ENCODE measurements at regions not wholly inside any gene's neighbourhood (a gene's known extent, or its start where the extent isn't known, plus 50 kb on each side); places are given as distances from the start of the nearest gene placed in this dataset.

GRCh38 chr2:52000151-52000855 is 968.4 kb upstream of the NRXN1 start:
- Histone ChIP-seq H3K4me1 (no peaks in the 10 kb centered on the region), H3K9me3 (no peaks in the 10 kb centered on the region), H3K27me3 (ENCODE audit: insufficient read depth in 3 of 3, low read length in 2 of 3) (no peaks in the 10 kb centered on the region), H3K36me3 (ENCODE audit: insufficient read depth in 1 of 2, low read depth in 1 of 2) (no peaks in the 10 kb centered on the region), H3K27ac (no peak overlapping the region), H3K4me3 (no peak overlapping the region)
- no peak for ATAC-seq
- no peak for DNase-seq
- 88 to 89% (median 89%) methylated on average over 2 of the region's 2 CpGs for WGBS, 3 donors
- TF ChIP-seq CTCF (IDR thresholded peaks at IDR 0.05), result no peak
- intact Hi-C loops (cut with DNase I), result no loop called here

GRCh38 chr2:51998890-51999289 is 967.0 kb upstream of the NRXN1 start:
- no peaks in the 10 kb centered on the region for H3K9me3 ChIP-seq
- 86 to 93% (median 89%) methylated on average over 3 of the region's 3 CpGs for WGBS, 3 donors
- no peaks in the 10 kb centered on the region for H3K4me1 ChIP-seq
- ATAC-seq (no peak), DNase-seq (peak in 1 of 2 donors; percentile 6)
- no peaks in the 10 kb centered on the region for H3K36me3 ChIP-seq (ENCODE audit: insufficient read depth in 1 of 2, low read depth in 1 of 2)
- intact Hi-C loops (cut with DNase I), result no loop called here
- TF ChIP-seq CTCF (IDR thresholded peaks at IDR 0.05), result no peak
- no peaks in the 10 kb centered on the region for H3K27me3 ChIP-seq (ENCODE audit: insufficient read depth in 3 of 3, low read length in 2 of 3)
- no peak overlapping the region for H3K4me3 ChIP-seq
- H3K27ac ChIP-seq, result no peak overlapping the region

GRCh38 chr2:51997571-51997970 is 965.6 kb upstream of the NRXN1 start:
- no peak for TF ChIP-seq CTCF (IDR thresholded peaks at IDR 0.05)
- ATAC-seq (no peak), DNase-seq (no peak)
- Histone ChIP-seq H3K4me3 (no peak overlapping the region), H3K9me3 (no peaks in the 10 kb centered on the region), H3K4me1 (no peaks in the 10 kb centered on the region), H3K27me3 (ENCODE audit: insufficient read depth in 3 of 3, low read length in 2 of 3) (no peaks in the 10 kb centered on the region), H3K27ac (no peak overlapping the region), H3K36me3 (ENCODE audit: insufficient read depth in 1 of 2, low read depth in 1 of 2) (no peaks in the 10 kb centered on the region)
- intact Hi-C loops (cut with DNase I), result no loop called here
- WGBS, 3 donors, result 89 to 95% (median 94%) methylated on average over 2 of the region's 2 CpGs

- no peak for TF ChIP-seq CTCF (IDR thresholded peaks at IDR 0.05)
- no peak for ATAC-seq
- Histone ChIP-seq H3K27ac (no peak overlapping the region), H3K4me3 (no peak overlapping the region), H3K9me3 (no peaks in the 10 kb centered on the region), H3K36me3 (ENCODE audit: insufficient read depth in 1 of 2, low read depth in 1 of 2) (no peaks in the 10 kb centered on the region), H3K4me1 (no peaks in the 10 kb centered on the region), H3K27me3 (ENCODE audit: insufficient read depth in 3 of 3, low read length in 2 of 3) (no peaks in the 10 kb centered on the region)
- intact Hi-C loops (cut with DNase I), result no loop called here
- DNase-seq, result no peak
- 85 to 89% (median 87%) methylated on average over 1 of the region's 1 CpG for WGBS, 3 donors
These were observed 963.4 kb upstream of the NRXN1 start for GRCh38 chr2:51995293-51995692.

All from psoas muscle (tissue), 7 donors.